MV-4-11 (cell line): ENCODE measurements at regions not wholly inside any gene's neighbourhood (a gene's known extent, or its start where the extent isn't known, plus 50 kb on each side); places are given as distances from the start of the nearest gene placed in this dataset.

Experiments used
- DNase-seq: peaks from one replicate; lab custom pipeline; 2025; lab: John Stamatoyannopoulos, UW

- no peak for DNase-seq
Measured at GRCh38 chr4:141403782-141404181, 183.1 kb downstream of the ZNF330 start.

DNA sequence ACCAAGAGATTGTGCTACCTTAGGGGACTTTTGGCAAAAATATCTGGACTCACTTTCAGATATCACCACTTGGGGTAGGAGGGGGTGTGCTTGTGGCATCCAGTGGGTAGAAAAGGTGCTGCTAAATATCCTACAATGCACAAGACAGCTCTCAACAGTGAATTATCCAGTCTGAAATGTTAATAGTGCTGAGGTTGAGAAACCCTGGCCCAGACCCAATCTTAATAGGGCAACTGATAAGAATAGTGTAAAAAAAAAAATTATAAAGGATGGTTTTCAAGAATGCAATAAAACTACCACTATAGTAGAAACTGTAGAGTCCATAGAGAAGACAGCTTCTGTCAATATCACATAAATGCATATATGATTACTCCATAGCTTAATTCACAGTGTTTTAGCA lies 185.5 kb downstream of the ZNF330 start:
- no peak for DNase-seq

- DNase-seq = no peak
Measured at GRCh38 chr4:141409556-141409955, 188.9 kb downstream of the ZNF330 start.

GRCh38 chr4:141410839-141411238 lies 190.1 kb downstream of the ZNF330 start:
- DNase-seq = no peak

- DNase-seq = no peak
Measured at GRCh38 chr4:141411936-141412335, 191.2 kb downstream of the ZNF330 start.

DNA sequence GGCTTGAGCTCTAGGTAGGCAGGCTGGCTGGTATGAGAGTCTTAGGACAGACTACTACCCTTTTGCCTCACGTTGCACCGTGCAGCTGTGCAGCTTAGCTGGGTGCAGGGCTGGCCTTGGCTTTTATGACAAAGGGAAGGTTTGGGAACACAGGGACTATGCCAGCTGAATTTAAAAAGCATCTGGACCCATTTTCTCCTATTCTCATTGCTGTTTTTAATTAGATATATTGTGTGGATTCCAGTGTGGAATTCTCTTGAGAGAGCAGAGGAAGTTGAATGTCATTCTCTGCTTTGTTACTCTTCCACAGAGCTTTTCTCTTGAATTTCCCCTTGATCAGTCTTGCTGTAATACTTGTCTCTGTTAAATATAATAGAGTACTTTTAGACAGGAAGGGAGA lies 192.7 kb downstream of the ZNF330 start:
- no peak for DNase-seq

DNA sequence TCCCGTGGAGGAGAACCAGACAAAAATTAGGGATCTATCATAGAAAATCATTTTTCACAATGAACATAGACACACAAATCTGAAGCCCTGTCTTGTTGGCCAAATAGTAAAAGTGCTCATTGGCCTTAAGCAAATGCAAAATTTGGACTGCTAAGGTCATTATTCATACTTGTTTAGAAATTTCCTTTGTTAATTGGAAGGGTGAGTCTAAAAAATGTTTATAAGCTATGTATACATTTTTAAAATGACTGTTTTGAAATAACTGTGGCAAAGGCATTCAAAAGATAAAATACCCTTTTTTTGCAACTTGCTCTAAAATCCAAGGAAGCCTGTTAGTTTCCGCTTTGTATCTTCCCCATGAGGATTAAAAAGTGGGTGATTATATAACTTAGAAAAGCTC lies 195.0 kb downstream of the ZNF330 start:
- no peak for DNase-seq

DNA sequence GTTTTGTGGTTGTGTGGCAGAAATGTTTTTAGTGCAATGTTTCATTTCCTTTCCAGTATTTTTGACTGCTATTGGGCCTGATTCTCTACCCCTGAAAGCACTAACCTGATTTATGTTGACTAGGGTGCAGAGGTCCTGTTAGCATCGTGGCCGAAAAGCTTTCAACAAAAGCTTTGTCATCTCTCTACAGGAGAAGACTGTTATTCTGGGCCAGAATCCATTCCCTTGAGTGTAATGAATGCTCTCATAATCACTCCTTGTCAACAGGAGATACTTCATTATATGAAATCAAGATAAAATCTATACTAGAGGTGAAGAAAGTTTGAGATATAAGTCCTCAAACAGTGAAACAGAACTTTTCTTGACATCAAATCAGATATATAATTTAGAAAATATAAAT lies 195.5 kb downstream of the ZNF330 start:
- DNase-seq = no peak

GRCh38 chr4:141416677-141417363 lies 196.1 kb downstream of the ZNF330 start:
- DNase-seq = no peak

DNA sequence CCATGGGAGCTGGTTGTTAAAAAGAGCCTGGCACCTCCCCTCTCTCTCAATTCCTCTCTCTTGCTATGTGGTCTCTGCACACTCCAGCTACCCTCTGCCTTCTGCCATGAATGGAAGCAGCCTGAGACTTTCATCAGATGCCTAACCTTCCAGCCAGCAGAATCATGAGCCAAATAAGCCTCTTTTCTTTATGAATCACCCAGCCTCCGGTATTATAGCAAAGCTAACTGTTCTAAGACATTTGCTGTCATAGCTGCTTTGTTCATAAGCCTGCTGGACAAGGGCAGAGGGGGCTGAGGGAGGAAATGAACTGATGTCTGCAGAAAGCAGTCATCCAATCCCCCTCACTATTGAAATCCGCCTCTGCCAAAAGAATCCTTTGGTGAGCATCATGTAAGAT lies 196.7 kb downstream of the ZNF330 start:
- DNase-seq = no peak

DNA sequence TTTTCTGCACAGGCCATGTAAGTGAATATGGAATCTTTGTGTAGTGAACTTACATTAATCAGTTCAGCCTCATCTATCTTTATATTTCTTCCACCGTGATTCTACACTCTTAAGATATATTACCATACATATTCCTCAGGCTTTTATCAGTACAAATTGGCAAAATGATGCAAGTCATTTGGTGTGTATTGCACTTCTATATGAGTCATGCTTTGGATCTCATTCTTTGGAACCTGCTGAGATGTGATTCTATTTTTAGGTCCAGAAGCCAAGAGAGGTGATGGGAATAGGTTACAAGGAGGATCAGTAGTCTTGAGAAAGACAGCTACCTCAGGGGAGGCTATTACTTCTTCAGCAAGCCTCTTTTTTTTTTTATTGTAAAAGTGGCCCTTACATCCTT lies 204.4 kb downstream of the ZNF330 start:
- DNase-seq = no peak

DNA sequence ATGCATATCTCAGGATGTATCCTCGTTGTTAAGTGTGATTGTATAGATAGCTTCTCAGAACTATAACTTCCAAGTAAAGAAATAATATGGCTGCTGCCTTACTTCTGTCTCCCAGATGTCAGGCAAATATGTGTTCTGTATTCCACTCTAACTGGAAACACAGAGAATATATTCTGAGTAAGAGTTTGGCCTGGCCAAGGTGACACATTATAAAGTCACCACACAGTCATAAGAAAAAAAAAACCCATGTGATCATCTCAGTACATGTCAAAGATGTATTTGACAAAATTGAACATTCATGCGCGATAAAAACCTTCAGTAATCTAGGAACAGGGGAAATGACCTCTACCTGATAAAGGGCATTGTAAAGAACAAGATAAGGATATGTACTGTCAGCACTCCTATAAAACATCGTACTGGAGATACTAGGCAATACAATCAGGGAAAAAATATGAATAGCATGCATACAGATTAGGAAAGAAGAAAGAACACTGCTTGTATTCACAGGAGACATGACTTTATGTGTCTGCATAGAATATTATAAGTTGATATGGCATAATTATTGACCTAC lies 207.1 kb downstream of the ZNF330 start:
- no peak for DNase-seq

- no peak for DNase-seq
Measured at GRCh38 chr4:141429933-141430332, 206.4 kb upstream of the IL15 start.

- no peak for DNase-seq
Measured at GRCh38 chr4:141430686-141431085, 205.7 kb upstream of the IL15 start.

- DNase-seq = no peak
Measured at GRCh38 chr4:141432000-141432712, 204.2 kb upstream of the IL15 start.

GRCh38 chr4:141435446-141436225 lies 200.7 kb upstream of the IL15 start:
- DNase-seq = no peak

DNA sequence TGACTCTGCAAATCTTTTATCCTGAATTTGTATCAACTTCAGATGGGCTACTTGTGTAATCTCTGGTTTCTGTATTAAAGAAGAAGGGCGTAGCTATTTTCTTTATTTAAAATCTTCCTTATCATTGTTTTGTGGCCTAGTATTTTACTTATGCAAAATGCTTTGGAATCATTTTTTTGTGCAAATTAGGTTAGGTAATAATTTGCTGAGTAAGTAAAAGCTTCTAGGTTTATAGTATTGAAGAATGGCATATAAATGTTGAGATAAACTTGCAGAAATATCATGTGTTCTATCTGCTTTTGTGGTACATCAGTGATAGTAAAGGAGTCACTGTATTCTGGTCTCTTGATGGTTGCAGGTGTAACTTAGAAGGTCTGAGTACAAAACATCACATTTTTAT lies 197.2 kb upstream of the IL15 start:
- DNase-seq = no peak

GRCh38 chr4:141447761-141448160 lies 188.6 kb upstream of the IL15 start:
- DNase-seq = no peak

DNA sequence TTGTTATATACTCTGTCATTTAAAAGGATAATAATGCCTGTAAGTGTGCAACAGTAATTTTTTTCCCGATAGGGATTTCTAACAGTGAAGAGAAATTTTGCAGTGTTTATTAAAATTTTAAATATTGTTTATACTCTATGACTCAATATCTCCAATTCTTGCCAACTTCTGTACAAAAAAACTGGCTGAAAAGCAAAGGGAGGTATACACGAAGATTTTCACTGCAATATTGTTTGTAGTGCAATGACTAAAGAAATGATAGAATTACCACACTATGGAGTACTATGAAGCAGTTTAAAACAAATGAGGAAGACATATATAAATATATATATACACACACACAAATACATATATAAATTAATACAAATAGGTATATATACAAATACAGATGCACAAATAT lies 187.9 kb upstream of the IL15 start:
- DNase-seq = no peak

DNA sequence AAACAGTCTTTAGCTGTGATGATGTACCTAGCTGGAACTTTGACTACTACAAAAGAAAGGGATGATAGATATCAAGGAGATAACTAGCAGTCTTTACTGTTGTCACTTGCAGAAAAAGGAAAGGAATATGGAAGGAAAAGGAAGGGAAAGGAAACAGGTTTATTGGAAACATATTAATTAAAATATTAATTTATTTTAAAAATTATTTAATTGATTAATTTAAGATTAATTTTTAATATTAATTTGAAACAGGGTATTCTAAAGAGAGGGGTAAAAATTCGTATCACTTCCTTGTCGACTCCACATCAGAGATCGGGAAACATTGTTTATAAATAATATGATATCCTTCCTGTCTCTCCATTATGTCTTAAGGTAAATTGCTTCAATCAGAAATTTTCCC lies 186.5 kb upstream of the IL15 start:
- no peak for DNase-seq

DNA sequence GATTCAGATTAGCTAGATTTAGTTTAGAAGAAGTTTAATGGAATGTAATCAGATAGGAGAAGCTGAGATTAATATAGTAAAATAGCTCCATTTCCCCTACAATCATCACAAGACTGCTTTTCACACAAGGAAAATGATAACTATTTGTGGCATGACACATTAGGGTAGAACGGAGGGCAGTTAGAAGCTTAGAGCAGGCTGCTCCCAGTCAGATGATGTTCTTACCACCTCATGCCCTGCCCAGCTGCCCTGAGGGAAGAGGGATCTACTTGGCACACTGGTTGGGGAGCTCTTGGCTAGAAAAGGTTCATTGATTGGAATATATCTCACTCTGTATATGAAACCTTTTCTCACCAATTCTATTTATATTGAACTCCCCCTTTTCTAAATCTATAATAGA lies 180.7 kb upstream of the IL15 start:
- DNase-seq = no peak

DNA sequence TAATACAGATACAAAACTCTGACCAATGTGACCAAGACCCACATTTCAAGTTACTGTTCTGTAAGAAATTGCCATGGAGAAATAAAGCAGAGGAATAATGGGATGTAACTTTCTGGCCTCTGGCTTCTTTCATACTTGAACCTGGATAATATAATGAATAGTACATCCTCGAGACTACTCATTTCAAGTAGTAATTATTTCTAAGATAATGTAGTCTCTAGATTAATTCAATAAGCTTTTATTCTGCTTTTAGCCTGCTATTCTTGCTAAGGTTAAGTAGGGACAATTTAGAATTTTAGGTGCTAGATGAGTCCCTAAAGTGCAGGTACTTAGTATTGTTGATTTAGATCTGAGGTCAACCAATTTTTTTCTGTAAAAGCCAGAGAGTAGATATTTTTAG lies 178.7 kb upstream of the IL15 start:
- DNase-seq = no peak

DNA sequence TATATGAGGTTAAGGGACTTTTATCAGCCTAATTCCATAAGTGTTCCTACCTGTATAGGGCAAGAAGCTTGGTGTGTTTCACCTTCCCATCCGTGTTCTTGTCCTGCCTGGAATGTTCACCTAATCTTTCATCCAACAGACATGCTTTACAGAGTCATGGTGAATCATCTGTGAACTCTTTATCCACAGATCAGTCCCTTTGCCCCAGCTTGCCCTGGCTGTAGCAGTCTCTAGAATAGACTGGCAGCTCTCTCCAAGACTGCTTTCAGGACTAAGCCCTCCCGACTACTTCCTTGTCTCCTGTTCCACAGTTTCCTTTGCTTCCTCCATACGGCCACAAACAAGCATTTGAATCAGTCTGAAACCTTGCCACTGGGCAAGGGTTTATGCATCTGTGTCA lies 177.9 kb upstream of the IL15 start:
- DNase-seq = no peak
